Cardiac muscle cell (in vitro differentiated cells and primary cell): ENCODE measurements at regions not wholly inside any gene's neighbourhood (a gene's known extent, or its start where the extent isn't known, plus 50 kb on each side); places are given as distances from the start of the nearest gene placed in this dataset.

Experiments used
- DNase-seq, 2 donors: peaks; one replicate each; pipeline versions ENCODE4 v3.0.0 to v3.0.0-alpha.2; 2010 to 2017; ENCODE audit warnings: low read depth in 1 of 2, low spot score in 1 of 2
- H3K27ac ChIP-seq: fragments of 200-600 bp; sonication (generic); 2 replicates; pipeline ENCODE4 v1.5.1; 2016
- H3K27me3 ChIP-seq: fragments of 200-600 bp; sonication (generic); 2 replicates; pipeline ENCODE4 v1.6.0; 2016; ENCODE audit warnings: control low read depth
- H3K36me3 ChIP-seq: fragments of 200-600 bp; sonication (generic); 2 replicates; pipeline ENCODE4 v1.5.1; 2016; ENCODE audit warnings: control low read depth
- H3K4me1 ChIP-seq: fragments of 200-600 bp; sonication (generic); 2 replicates; pipeline ENCODE4 v1.8.1; 2017; ENCODE audit warnings: low read depth, mild to moderate bottlenecking, mixed run types
- H3K4me3 ChIP-seq: fragments of 200-600 bp; sonication (generic); 2 replicates; pipeline ENCODE4 v1.5.1; 2016; ENCODE audit warnings: mild to moderate bottlenecking
- H3K9me3 ChIP-seq: fragments of 200-600 bp; sonication (generic); 2 replicates; pipeline ENCODE4 v1.5.1; 2017; ENCODE audit warnings: low read depth, mild to moderate bottlenecking, control low read depth
- TF ChIP-seq, protein P1 (sequence below): IDR thresholded peaks from 2 replicates; pipeline ENCODE4 v1.5.1; 2012; ENCODE audit warnings: low read depth, mild to moderate bottlenecking, low read length

DNA sequence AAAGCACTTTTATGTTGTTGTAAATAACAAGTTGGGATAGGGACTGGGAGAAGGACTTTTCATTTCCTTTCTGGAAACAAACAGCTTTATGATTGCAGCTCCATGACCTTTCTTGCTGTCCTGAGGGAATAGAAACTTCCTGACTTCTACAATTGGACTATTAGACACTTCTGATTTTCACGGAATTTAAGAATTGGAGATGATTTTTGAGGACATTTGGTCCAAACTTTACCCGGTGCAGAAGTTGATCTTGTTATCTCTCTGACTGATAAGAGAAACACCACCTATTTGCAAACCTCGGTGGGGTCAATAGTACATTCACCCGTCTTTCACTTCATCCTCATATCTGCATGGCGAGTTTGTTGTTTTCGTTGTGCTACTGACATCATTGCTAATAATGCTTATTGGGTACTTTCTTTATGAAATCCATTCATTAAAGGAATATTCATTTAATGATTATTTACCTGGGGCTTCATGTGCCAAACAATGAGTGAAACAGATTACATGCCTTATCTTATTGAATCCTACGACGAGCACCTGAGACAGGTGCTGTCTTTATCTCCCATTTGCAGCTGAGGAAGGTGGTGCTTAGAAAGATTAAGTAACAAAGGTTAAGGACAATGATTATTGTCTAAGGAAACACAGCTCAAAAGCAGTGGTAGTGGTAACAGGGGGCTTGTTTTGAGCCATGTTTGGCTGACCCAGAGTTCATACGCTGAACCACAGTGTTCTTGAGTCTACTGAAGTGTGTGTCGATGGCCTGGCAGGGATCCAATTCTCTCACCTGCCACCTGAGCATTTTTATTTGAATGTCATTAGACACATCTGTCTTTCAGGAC, 176.9 kb upstream of the FAM20A start:
- Histone ChIP-seq H3K27ac (no peak overlapping the region), H3K9me3 (no peaks in the 10 kb centered on the region), H3K36me3 (no peaks in the 10 kb centered on the region), H3K4me1 (peaks cover 9% of the 10 kb centered on the region), H3K4me3 (no peak overlapping the region), H3K27me3 (no peaks in the 10 kb centered on the region)
- TF ChIP-seq, protein P1, sequence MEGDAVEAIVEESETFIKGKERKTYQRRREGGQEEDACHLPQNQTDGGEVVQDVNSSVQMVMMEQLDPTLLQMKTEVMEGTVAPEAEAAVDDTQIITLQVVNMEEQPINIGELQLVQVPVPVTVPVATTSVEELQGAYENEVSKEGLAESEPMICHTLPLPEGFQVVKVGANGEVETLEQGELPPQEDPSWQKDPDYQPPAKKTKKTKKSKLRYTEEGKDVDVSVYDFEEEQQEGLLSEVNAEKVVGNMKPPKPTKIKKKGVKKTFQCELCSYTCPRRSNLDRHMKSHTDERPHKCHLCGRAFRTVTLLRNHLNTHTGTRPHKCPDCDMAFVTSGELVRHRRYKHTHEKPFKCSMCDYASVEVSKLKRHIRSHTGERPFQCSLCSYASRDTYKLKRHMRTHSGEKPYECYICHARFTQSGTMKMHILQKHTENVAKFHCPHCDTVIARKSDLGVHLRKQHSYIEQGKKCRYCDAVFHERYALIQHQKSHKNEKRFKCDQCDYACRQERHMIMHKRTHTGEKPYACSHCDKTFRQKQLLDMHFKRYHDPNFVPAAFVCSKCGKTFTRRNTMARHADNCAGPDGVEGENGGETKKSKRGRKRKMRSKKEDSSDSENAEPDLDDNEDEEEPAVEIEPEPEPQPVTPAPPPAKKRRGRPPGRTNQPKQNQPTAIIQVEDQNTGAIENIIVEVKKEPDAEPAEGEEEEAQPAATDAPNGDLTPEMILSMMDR = no peak
- DNase-seq = no peak

DNA sequence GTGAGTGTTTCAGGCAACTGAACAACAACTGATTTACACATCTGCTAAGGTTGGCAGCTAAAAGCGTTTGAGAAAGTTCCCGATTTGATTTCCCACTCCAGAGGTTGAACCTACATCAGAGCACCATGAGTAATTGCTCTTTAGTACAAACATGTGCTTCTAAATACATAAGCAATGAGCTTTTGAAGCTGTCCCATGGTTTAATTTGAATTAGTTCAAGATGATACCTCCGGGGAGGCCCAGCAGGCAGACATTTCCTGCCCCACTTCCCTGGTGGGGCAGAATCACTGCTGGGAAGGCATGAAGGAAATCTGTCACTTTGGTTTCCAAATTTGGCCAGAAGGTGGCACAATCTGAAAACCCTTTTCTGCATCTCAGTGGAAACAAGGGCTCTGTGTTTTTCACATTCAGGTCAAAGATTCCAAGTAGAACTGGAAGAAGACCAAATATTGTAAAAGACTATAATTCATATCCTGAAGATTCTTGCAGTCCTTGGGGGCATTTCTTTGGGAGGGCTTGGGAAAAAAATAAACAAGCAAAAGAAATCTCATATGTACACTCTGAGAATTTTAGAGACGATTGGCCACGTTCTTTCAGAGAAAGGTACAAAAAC, 176.2 kb upstream of the FAM20A start:
- Histone ChIP-seq H3K36me3 (no peaks in the 10 kb centered on the region), H3K4me3 (no peak overlapping the region), H3K27ac (no peak overlapping the region), H3K9me3 (no peaks in the 10 kb centered on the region), H3K4me1 (peaks cover 9% of the 10 kb centered on the region), H3K27me3 (no peaks in the 10 kb centered on the region)
- DNase-seq = peak; percentile 71 to 89
- TF ChIP-seq, protein P1 = peak; percentile 74

DNA sequence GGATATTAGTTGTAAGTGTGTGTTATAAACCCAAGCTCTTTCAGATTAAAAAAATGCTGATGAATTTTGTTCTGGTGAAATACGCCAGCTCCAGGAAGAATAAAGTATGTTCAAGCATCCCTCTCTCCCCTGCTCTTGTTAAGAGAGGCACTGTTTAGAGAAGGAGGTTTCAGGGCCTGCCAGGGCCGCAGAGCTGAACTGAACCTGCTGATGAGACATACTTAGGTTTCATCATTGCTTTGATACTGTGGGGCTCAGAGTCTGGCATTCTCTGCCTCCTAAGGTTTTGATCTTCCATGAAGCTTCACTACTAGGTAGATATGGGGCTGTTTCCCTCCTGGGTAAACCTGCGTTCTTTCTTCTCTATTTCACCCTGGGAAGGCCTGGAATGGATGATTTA, 175.3 kb upstream of the FAM20A start:
- Histone ChIP-seq H3K9me3 (no peaks in the 10 kb centered on the region), H3K27ac (no peak overlapping the region), H3K4me3 (no peak overlapping the region), H3K36me3 (no peaks in the 10 kb centered on the region), H3K27me3 (no peaks in the 10 kb centered on the region), H3K4me1 (peaks cover 9% of the 10 kb centered on the region)
- DNase-seq = no peak
- TF ChIP-seq, protein P1 = no peak

DNA sequence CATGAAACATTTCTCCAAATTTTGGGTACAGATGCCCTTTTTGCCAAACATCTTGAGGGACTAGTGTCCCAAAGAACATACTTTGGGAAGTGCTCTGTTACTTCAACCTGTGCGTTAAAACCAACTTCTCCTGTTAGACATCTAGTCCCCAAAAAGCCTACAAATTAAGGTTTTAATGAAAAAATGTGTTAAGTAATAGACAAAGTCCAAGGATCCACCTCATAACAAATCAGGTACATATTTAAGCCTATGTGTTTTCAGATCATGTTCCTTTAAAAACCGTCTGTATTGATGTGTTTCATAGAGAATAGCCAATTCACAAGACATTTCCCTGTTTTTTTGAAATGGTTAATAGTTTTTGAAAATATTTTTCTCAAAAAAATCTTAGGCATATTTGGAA, 174.8 kb upstream of the FAM20A start:
- Histone ChIP-seq H3K4me1 (peaks cover 9% of the 10 kb centered on the region), H3K4me3 (no peak overlapping the region), H3K27me3 (no peaks in the 10 kb centered on the region), H3K36me3 (no peaks in the 10 kb centered on the region), H3K9me3 (no peaks in the 10 kb centered on the region), H3K27ac (no peak overlapping the region)
- DNase-seq = no peak
- TF ChIP-seq, protein P1 = no peak

DNA sequence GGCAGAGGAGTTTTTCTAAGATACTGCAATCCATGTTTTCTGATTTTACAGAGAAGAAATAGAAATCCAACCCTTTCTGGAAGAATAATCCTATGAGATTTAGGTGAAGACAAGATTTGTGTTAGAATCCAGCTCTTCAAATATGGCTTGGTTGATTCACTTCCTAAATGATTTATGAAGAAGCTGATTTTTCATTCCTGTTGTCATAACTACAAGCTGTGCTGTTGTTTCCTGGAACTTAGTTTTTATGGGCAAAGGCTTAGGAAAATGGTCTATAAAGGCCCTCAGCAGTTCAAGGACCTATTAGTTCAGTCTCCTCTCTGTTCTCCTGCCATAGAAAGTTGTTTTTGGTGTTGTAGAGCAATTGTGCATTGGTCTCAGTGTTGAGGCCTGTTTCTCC, 174.2 kb upstream of the FAM20A start:
- peaks cover 9% of the 10 kb centered on the region for H3K4me1 ChIP-seq
- H3K9me3 ChIP-seq = no peaks in the 10 kb centered on the region
- no peak overlapping the region for H3K4me3 ChIP-seq
- TF ChIP-seq, protein P1 = no peak
- peak in 1 of 2 donors; percentile 40 for DNase-seq
- no peaks in the 10 kb centered on the region for H3K27me3 ChIP-seq
- no peaks in the 10 kb centered on the region for H3K36me3 ChIP-seq
- no peak overlapping the region for H3K27ac ChIP-seq
